ENCODE measurements at regions not wholly inside any gene's neighbourhood (a gene's known extent, or its start where the extent isn't known, plus 50 kb on each side); places are given as distances from the start of the nearest gene placed in this dataset.

DNA sequence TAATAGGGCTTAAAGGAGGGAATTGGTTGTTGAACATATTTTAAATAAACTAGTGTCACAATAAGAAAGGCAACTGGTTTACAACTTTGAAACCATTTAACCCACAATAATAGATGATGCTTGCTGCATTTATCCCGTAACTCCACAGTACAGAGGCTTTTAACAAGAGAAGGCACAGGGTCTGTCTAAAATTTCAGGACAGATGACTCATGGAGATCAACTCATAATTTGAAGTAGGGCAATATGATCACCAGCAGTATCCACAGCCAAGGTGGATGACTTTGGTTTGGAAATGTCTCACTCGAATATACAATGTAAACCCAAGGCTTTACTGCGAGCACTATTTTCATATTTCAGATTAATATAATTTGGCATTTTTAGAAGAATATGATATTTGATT, 340.2 kb downstream of the LRIG3 start:
- Mint-ChIP-seq H3K9me3 (peaks cover 0 to 6% (median 3%) of the 10 kb centered on the region in 7 donors), H3K4me3 (no peak overlapping the region), H3K27me3 (ENCODE audit: low read depth in 3 of 3) (peaks cover 0 to under 1% (median 0%) of the 10 kb centered on the region in 3 donors), H3K27ac (no peak overlapping the region), H3K36me3 (no peaks in the 10 kb centered on the region), H3K4me1 (no peaks in the 10 kb centered on the region)
- H3K9me3 ChIP-seq (replicated peaks in 1 of 2; ENCODE audit: control insufficient read depth in 1 of 2, insufficient read depth in 1 of 2, low read length in 2 of 2): no peaks in the 10 kb centered on the region
- H3K4me2 ChIP-seq (replicated peaks; ENCODE audit: extremely low read depth, low read length, poor library complexity, severe bottlenecking): no peak overlapping the region
- H2AFZ ChIP-seq (ENCODE audit: insufficient read depth, low read depth, low read length, poor library complexity, severe bottlenecking): no peak overlapping the region
- H3K4me1 ChIP-seq (ENCODE audit: control insufficient read depth in 1 of 2, insufficient read depth in 2 of 2, low read length in 2 of 2): no peaks in the 10 kb centered on the region
- H4K20me1 ChIP-seq (ENCODE audit: insufficient read depth, low read length): no peaks in the 10 kb centered on the region
- intact Hi-C loops (cut with micrococcal nuclease): no loop called here
- no peak overlapping the region for H3K27ac ChIP-seq (ENCODE audit: low read depth in 1 of 2, low read length in 2 of 2)
- H3K4me3 ChIP-seq (replicated peaks in 1 of 3; ENCODE audit: low read depth in 2 of 3, low read length in 3 of 3): no peak overlapping the region
- no peaks in the 10 kb centered on the region for H3K79me2 ChIP-seq (ENCODE audit: insufficient read depth, low read length)
- no peak for DNase-seq
- WGBS (ENCODE audit: insufficient coverage): no CpG with 5 or more reads among the region's 3 CpGs
- TF ChIP-seq CTCF (IDR thresholded peaks at IDR 0.05): no peak
- no peaks in the 10 kb centered on the region for H3K36me3 ChIP-seq (replicated peaks in 1 of 2; ENCODE audit: control insufficient read depth in 1 of 2, insufficient read depth in 2 of 2, low read length in 2 of 2)
- H3K9ac ChIP-seq (ENCODE audit: insufficient read depth, low read length, poor library complexity, severe bottlenecking): no peak overlapping the region
- H3K27me3 ChIP-seq (ENCODE audit: control insufficient read depth in 2 of 2, insufficient read depth in 2 of 2, low read length in 2 of 2): no peaks in the 10 kb centered on the region

GRCh38 chr12:58583529-58583928, 336.8 kb downstream of the LRIG3 start:
- H3K9ac ChIP-seq (ENCODE audit: insufficient read depth, low read length, poor library complexity, severe bottlenecking): no peak overlapping the region
- intact Hi-C loops (cut with micrococcal nuclease): no loop called here
- TF ChIP-seq CTCF (IDR thresholded peaks at IDR 0.05): no peak
- no peak overlapping the region for H3K27ac Mint-ChIP-seq
- DNase-seq: no peak
- H2AFZ ChIP-seq (ENCODE audit: insufficient read depth, low read depth, low read length, poor library complexity, severe bottlenecking): no peak overlapping the region
- H3K79me2 ChIP-seq (ENCODE audit: insufficient read depth, low read length): no peaks in the 10 kb centered on the region
- peaks cover 0 to 6% (median 3%) of the 10 kb centered on the region in 7 donors for H3K9me3 Mint-ChIP-seq
- no peaks in the 10 kb centered on the region for H4K20me1 ChIP-seq (ENCODE audit: insufficient read depth, low read length)
- no peak overlapping the region for H3K4me2 ChIP-seq (replicated peaks; ENCODE audit: extremely low read depth, low read length, poor library complexity, severe bottlenecking)
- H3K27me3 Mint-ChIP-seq (ENCODE audit: low read depth in 3 of 3): peaks cover 0 to 5% (median 0%) of the 10 kb centered on the region in 3 donors
- no peaks in the 10 kb centered on the region for H3K4me1 Mint-ChIP-seq
- no peak overlapping the region for H3K4me3 ChIP-seq (replicated peaks in 1 of 3; ENCODE audit: low read depth in 2 of 3, low read length in 3 of 3)
- H3K27me3 ChIP-seq (ENCODE audit: control insufficient read depth in 2 of 2, insufficient read depth in 2 of 2, low read length in 2 of 2): no peaks in the 10 kb centered on the region
- H3K36me3 Mint-ChIP-seq: no peaks in the 10 kb centered on the region
- H3K36me3 ChIP-seq (replicated peaks in 1 of 2; ENCODE audit: control insufficient read depth in 1 of 2, insufficient read depth in 2 of 2, low read length in 2 of 2): no peaks in the 10 kb centered on the region
- H3K4me3 Mint-ChIP-seq: no peak overlapping the region
- no peaks in the 10 kb centered on the region for H3K4me1 ChIP-seq (ENCODE audit: control insufficient read depth in 1 of 2, insufficient read depth in 2 of 2, low read length in 2 of 2)
- WGBS (ENCODE audit: insufficient coverage): 70% methylated on average over 1 of the region's 2 CpGs
- no peak overlapping the region for H3K27ac ChIP-seq (ENCODE audit: low read depth in 1 of 2, low read length in 2 of 2)
- H3K9me3 ChIP-seq (replicated peaks in 1 of 2; ENCODE audit: control insufficient read depth in 1 of 2, insufficient read depth in 1 of 2, low read length in 2 of 2): no peaks in the 10 kb centered on the region

All from CD14-positive monocyte (primary cell).